Mucosa of stomach (tissue), 1 donor: ENCODE measurements at regions not wholly inside any gene's neighbourhood (a gene's known extent, or its start where the extent isn't known, plus 50 kb on each side); places are given as distances from the start of the nearest gene placed in this dataset.

ENCODE experiments used
- H3K27me3 ChIP-seq: one replicate; pipeline ENCODE4 v1.7.0; 2013; ENCODE audit warnings: mild to moderate bottlenecking, low read length; ENCODE audit not compliant: control insufficient read depth, insufficient read depth
- H3K36me3 ChIP-seq: one replicate; pipeline ENCODE4 v1.7.0; 2013; ENCODE audit warnings: low read length; ENCODE audit not compliant: control insufficient read depth, insufficient read depth
- H3K4me1 ChIP-seq: one replicate; pipeline ENCODE4 v1.7.0; 2013; ENCODE audit warnings: mild to moderate bottlenecking, low read length; ENCODE audit not compliant: control insufficient read depth, insufficient read depth
- H3K4me3 ChIP-seq: one replicate; pipeline ENCODE4 v1.7.0; 2013; ENCODE audit warnings: low read length
- H3K9ac ChIP-seq: one replicate; pipeline ENCODE4 v1.7.0; 2013; ENCODE audit warnings: mild to moderate bottlenecking, low read length, moderate library complexity
- H3K9me3 ChIP-seq: one replicate; pipeline ENCODE4 v1.7.0; 2013; ENCODE audit warnings: mild to moderate bottlenecking, low read length, moderate library complexity; ENCODE audit not compliant: control insufficient read depth
- donor health status: Pancreatic carcinoma.

DNA sequence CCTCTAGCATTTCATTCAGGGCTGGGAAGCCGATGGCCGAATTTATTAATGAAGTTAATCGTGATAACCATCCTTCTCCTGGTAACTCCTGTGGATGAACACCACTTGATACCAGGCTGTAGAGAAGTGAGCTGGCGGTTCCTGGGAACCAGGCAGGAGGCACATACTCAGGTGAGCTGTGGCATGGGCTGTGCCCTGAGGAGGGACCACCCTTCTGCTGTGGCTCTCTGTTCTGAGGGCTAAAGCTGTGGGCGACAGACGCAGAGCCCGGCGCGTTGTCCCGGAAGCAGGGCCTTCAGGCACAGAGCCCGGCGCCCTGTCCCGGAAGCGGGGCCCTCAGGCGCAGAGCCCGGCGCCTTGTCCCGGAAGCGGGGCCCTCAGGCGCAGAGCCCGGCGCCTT lies 462.3 kb upstream of the SALL3 start:
- Histone ChIP-seq H3K4me1 (no peaks in the 10 kb centered on the region), H3K27me3 (no peaks in the 10 kb centered on the region), H3K36me3 (no peaks in the 10 kb centered on the region), H3K9ac (no peak overlapping the region), H3K9me3 (no peaks in the 10 kb centered on the region), H3K4me3 (no peak overlapping the region)

GRCh38 chr18:78517973-78518372 lies 461.6 kb upstream of the SALL3 start:
- Histone ChIP-seq H3K36me3 (no peaks in the 10 kb centered on the region), H3K9me3 (no peaks in the 10 kb centered on the region), H3K4me3 (no peak overlapping the region), H3K9ac (no peak overlapping the region), H3K27me3 (no peaks in the 10 kb centered on the region), H3K4me1 (no peaks in the 10 kb centered on the region)

DNA sequence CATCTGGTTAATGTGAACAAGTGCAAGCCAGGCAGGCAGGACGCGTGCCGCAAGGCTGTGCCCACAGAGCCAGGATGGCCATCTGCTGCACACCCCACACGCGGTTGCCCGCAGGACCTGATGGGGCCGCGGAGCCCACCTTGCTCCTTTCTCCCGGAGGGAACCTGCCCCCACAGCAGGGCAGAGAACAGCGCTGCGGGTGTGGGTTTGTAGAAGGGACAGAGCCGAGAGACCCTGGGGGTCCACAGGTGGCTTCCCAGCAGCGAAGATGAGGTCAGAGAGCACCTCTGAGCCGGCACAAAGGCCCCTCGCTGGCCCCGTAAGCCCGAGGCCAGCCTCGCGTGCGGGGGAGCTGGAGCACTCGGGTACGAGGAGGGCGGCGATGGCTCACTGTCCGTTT lies 460.8 kb upstream of the SALL3 start:
- Histone ChIP-seq H3K9ac (no peak overlapping the region), H3K9me3 (no peaks in the 10 kb centered on the region), H3K4me3 (no peak overlapping the region), H3K4me1 (no peaks in the 10 kb centered on the region), H3K36me3 (no peaks in the 10 kb centered on the region), H3K27me3 (no peaks in the 10 kb centered on the region)

GRCh38 chr18:78519394-78520062 lies 460.1 kb upstream of the SALL3 start:
- Histone ChIP-seq H3K4me1 (no peaks in the 10 kb centered on the region), H3K36me3 (no peaks in the 10 kb centered on the region), H3K4me3 (no peak overlapping the region), H3K9ac (no peak overlapping the region), H3K9me3 (no peaks in the 10 kb centered on the region), H3K27me3 (no peaks in the 10 kb centered on the region)

DNA sequence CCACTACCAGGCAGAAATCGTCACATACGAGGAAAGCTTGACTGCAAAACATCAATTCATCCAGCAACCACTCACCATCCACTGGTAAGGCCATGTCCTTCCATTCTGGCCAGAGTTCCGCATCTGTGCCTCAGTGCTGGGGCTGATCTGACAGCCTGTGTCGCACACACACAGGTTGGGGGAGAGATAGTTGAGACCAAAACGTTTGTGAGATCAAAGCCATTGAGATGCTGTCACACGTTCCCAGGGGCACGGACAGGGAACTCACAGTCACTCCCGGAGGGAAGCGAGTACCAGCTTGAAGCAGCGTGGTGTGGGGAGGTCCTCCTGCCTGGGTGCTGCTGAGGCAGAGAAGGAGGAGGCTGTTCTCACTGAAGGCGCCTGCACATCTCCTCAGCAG lies 458.5 kb upstream of the SALL3 start:
- Histone ChIP-seq H3K36me3 (no peaks in the 10 kb centered on the region), H3K9ac (no peak overlapping the region), H3K4me1 (no peaks in the 10 kb centered on the region), H3K9me3 (no peaks in the 10 kb centered on the region), H3K4me3 (no peak overlapping the region), H3K27me3 (no peaks in the 10 kb centered on the region)

DNA sequence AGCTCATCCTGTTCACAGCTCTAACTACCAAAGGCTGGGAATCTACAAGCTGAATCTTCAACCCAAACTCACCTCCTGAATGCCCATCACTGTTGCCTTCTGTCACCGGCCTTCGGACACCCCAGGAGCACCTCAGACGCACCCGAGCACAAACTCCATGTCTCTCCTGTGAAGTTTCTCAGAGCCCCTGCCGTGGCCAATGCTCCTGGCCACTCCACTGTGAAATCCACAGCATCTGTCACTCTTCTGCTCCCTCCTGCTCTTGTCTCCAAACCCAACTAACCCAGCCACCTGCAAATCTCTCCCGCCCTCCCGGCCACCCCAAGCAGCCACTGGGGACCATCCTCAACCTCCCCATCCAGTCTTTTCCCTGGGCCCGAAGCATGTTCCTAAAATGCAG lies 457.9 kb upstream of the SALL3 start:
- Histone ChIP-seq H3K9me3 (no peaks in the 10 kb centered on the region), H3K9ac (no peak overlapping the region), H3K27me3 (no peaks in the 10 kb centered on the region), H3K4me3 (no peak overlapping the region), H3K36me3 (no peaks in the 10 kb centered on the region), H3K4me1 (no peaks in the 10 kb centered on the region)

DNA sequence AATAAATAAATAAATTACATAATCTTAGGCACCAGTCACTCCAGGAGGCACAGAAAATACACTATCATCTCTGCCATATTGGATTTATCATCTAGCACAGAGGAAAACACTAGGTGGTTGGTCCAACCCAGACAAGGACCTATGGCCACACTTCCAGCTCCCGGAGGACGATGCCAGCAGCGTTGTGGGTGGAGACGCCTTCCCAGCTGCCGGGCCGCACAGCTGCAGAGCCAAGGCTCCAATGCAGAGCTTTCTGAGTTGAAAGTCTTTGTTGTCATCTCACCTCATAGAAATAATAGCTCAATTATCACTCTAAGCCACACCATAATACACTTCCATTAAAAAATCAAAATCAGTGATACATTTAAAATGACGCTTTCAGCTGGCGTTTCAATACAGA lies 457.1 kb upstream of the SALL3 start:
- H3K9me3 ChIP-seq, result no peaks in the 10 kb centered on the region
- no peak overlapping the region for H3K9ac ChIP-seq
- no peaks in the 10 kb centered on the region for H3K4me1 ChIP-seq
- no peaks in the 10 kb centered on the region for H3K36me3 ChIP-seq
- no peaks in the 10 kb centered on the region for H3K27me3 ChIP-seq
- no peak overlapping the region for H3K4me3 ChIP-seq

DNA sequence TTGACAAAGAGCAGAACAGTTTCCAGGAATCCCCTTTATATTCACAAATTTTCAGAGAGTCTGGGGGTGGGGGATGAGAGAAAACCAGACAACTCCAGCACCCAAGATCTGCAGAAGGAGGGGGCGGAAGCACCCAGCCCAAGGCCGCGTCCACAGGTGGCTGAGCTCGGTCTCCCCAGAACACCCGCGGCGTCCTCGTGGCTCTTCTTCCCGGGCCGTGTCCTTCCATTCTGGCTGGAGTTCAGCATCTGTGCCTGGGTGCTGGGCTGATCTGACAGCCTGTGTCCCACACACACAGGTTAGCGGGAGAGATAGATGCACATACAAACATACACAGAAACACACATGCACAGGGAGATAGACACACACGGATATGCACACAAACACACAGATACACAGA lies 455.8 kb upstream of the SALL3 start:
- no peak overlapping the region for H3K9ac ChIP-seq
- no peaks in the 10 kb centered on the region for H3K9me3 ChIP-seq
- no peak overlapping the region for H3K4me3 ChIP-seq
- no peaks in the 10 kb centered on the region for H3K27me3 ChIP-seq
- H3K36me3 ChIP-seq, result no peaks in the 10 kb centered on the region
- H3K4me1 ChIP-seq, result no peaks in the 10 kb centered on the region

GRCh38 chr18:78525366-78526111 lies 454.1 kb upstream of the SALL3 start:
- Histone ChIP-seq H3K9ac (no peak overlapping the region), H3K36me3 (no peaks in the 10 kb centered on the region), H3K27me3 (no peaks in the 10 kb centered on the region), H3K9me3 (no peaks in the 10 kb centered on the region), H3K4me3 (no peak overlapping the region), H3K4me1 (no peaks in the 10 kb centered on the region)

DNA sequence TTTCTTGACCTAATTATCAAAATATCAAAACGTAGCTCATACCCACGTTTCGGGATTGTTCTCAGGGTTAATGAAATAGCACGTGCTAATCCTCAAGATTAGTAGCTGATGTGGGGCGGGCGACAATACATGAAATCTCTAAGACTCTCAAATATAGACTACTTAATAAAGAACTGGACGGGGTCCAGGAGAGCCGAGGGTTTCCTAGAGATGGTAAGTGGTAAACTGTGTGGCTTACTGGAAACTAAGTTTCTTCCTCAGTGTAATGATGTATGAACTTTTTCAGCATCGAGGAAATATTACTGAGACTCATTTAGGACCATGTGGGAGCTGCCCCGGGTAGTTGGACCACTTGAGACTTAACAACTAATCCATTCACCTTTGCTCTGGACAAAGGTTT lies 453.3 kb upstream of the SALL3 start:
- Histone ChIP-seq H3K36me3 (no peaks in the 10 kb centered on the region), H3K4me3 (no peak overlapping the region), H3K9ac (no peak overlapping the region), H3K27me3 (no peaks in the 10 kb centered on the region), H3K4me1 (no peaks in the 10 kb centered on the region), H3K9me3 (no peaks in the 10 kb centered on the region)

DNA sequence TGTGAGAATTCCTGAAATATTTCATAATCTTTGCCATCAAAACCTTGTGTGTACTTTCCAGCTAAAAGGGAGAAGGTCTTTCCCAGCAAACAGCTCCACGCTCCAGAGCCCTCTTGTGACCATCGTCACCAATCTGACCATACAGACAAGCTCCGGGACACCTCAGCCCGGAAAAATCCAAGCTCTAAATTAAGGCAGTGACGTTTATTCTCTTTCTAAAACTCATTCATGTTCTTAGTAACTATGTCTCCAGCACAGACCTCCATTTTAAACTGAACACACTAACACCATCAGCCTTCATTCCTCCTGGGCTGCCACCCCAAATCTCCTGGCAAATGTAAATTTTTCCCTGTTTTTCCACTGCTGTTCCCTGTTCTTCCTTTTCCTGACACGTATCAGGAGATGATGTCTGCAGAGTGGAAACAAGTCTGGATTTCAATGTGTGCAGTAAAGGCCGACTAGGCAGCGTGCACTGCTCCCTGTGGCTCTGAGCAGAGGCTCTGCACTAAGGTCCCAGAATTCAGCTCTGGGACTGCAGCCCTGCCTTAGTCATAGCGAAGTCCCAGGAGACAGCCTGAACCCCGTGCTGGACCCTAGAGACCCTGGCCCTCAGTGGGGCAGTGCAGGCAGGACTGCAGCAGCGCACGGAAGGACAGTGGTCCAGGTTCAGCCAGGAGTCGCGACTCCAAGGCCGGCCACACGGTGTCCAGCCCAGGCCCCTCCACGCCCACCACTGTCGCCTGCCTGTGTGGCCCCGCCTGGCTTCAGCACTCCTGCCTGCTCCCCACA lies 452.5 kb upstream of the SALL3 start:
- H3K9ac ChIP-seq, result no peak overlapping the region
- no peaks in the 10 kb centered on the region for H3K27me3 ChIP-seq
- H3K36me3 ChIP-seq, result no peaks in the 10 kb centered on the region
- H3K4me3 ChIP-seq, result no peak overlapping the region
- no peaks in the 10 kb centered on the region for H3K9me3 ChIP-seq
- no peaks in the 10 kb centered on the region for H3K4me1 ChIP-seq

DNA sequence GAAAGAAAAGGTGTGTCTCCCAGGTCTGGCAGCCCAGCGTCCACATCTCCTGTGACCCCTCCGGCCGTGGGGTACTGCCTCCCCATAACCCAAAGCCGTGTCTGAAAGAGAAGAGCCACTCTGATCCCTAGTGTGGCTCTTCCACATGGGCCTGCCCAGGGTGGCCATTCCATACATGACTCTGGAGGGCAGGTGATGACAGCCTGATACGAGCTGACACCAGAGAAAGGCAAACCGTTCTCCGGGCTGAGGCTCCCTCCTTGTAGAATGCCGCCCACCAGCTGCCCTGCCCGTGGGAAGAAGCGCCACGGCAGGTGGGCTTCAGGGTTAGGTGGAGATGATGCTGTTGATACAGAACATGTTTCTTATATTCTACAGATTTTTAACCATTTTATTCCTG lies 451.6 kb upstream of the SALL3 start:
- no peak overlapping the region for H3K9ac ChIP-seq
- no peaks in the 10 kb centered on the region for H3K9me3 ChIP-seq
- H3K36me3 ChIP-seq, result no peaks in the 10 kb centered on the region
- H3K4me3 ChIP-seq, result no peak overlapping the region
- H3K4me1 ChIP-seq, result no peaks in the 10 kb centered on the region
- no peaks in the 10 kb centered on the region for H3K27me3 ChIP-seq
